HG02938 (cell line): ENCODE measurements at regions not wholly inside any gene's neighbourhood (a gene's known extent, or its start where the extent isn't known, plus 50 kb on each side); places are given as distances from the start of the nearest gene placed in this dataset.
"Not testable (repeated sequence)": the region's sequence is repeated elsewhere in the genome, so short reads cannot be mapped to it uniquely, and the experiment has no call there.

Source experiments
- ATAC-seq: cut with Tn5 transposase; IDR thresholded peaks from one replicate; pipeline ENCODE4 v1.9.1; 2021; ENCODE audit warnings: mild to moderate bottlenecking, moderate library complexity; ENCODE audit not compliant: unreplicated experiment

GRCh38 chr1:168457296-168457695 is 86.5 kb downstream of the XCL2 start:
- ATAC-seq: not testable (repeated sequence)

GRCh38 chr1:168455764-168456163 is 88.0 kb downstream of the XCL2 start:
- ATAC-seq: no peak

GRCh38 chr1:168454211-168454815 is 89.5 kb downstream of the XCL2 start:
- ATAC-seq: no peak

- ATAC-seq: no peak
Measured at GRCh38 chr1:168453056-168453455, 90.7 kb downstream of the XCL2 start.

- ATAC-seq: no peak
Measured at GRCh38 chr1:168452329-168452728, 91.5 kb downstream of the XCL2 start.

GRCh38 chr1:168447871-168448270 is 95.9 kb downstream of the XCL2 start:
- no peak for ATAC-seq

- ATAC-seq: no peak
Measured at GRCh38 chr1:168446081-168446480, 97.7 kb downstream of the XCL2 start.

GRCh38 chr1:168443899-168444298 is 99.9 kb downstream of the XCL2 start:
- ATAC-seq: no peak

- ATAC-seq: no peak
Measured at GRCh38 chr1:168443356-168443755, 100.4 kb downstream of the XCL2 start.

GRCh38 chr1:168442931-168443330 is 100.9 kb downstream of the XCL2 start:
- ATAC-seq: no peak

- ATAC-seq: no peak
Measured at GRCh38 chr1:168441745-168442144, 102.1 kb downstream of the XCL2 start.

GRCh38 chr1:168439456-168440375 is 104.1 kb downstream of the XCL2 start:
- peak; percentile 85 for ATAC-seq

- no peak for ATAC-seq
Measured at GRCh38 chr1:168438626-168439025, 105.2 kb downstream of the XCL2 start.

- ATAC-seq: no peak
Measured at GRCh38 chr1:168437821-168438220, 106.0 kb downstream of the XCL2 start.

GRCh38 chr1:168435439-168435838 is 108.4 kb downstream of the XCL2 start:
- no peak for ATAC-seq

GRCh38 chr1:168433238-168433637 is 110.6 kb downstream of the XCL2 start:
- no peak for ATAC-seq

- no peak for ATAC-seq
Measured at GRCh38 chr1:168431882-168432281, 111.9 kb downstream of the XCL2 start.

GRCh38 chr1:168430321-168430720 is 113.5 kb downstream of the XCL2 start:
- ATAC-seq: no peak

- no peak for ATAC-seq
Measured at GRCh38 chr1:168428063-168428731, 115.6 kb downstream of the XCL2 start.

GRCh38 chr1:168427051-168427450 is 116.7 kb downstream of the XCL2 start:
- no peak for ATAC-seq

- ATAC-seq: no peak
Measured at GRCh38 chr1:168424281-168424680, 119.5 kb downstream of the XCL2 start.
